HepG2 (cell line): ENCODE measurements at regions not wholly inside any gene's neighbourhood (a gene's known extent, or its start where the extent isn't known, plus 50 kb on each side); places are given as distances from the start of the nearest gene placed in this dataset.

Experiments
- ATAC-seq: fragments of 200-7000 bp; cut with Tn5 transposase; 3 replicates; pipeline ENCODE4 v1.9.1; 2020; ENCODE audit warnings: mild to moderate bottlenecking, moderate library complexity
- BruUV-seq: library from RNA; stranded (reverse); fragments of 400-500 nt; replicated peaks from 2 replicates; lab custom pipeline; 2021; lab: Mats Ljungman, UMichigan
- CTCF ChIA-PET: fragments of 300-600 bp; formaldehyde crosslinking; extraction: SDS; loops from one replicate; lab custom pipeline; 2021; ENCODE audit warnings: low total read pairs, inconsistent platforms, low intra/inter-chr PET ratio; lab: Yijun Ruan, JAX
- POLR2A ChIA-PET: fragments of 350-600 bp; sonication (Branson Sonifier 250); formaldehyde crosslinking; loops from one replicate; lab custom pipeline; 2020; ENCODE audit warnings: antibody characterized with exemption, inconsistent platforms; lab: Yijun Ruan, JAX
- DNase-seq: peaks from one replicate; pipeline ENCODE4 v3.0.0-alpha.2; 2015; ENCODE audit warnings: low spot score
- FAIRE-seq: peaks from 3 replicates; lab custom pipeline; 2011; peaks lifted over from hg19 to GRCh38; lab: Jason Lieb, UNC
- H2AFZ ChIP-seq: one replicate; pipeline ENCODE4 v1.6.1; 2011; ENCODE audit warnings: low read length, inconsistent platforms
- H3K27ac ChIP-seq: fragments of 300-600 bp; 3 replicates; pipeline ENCODE4 v1.8.0; 2011; ENCODE audit warnings: mixed run types, mild to moderate bottlenecking, mixed read lengths, low read length, inconsistent platforms; ENCODE audit not compliant: insufficient read depth; ENCODE audit errors: extremely low read length
- H3K27me3 ChIP-seq, 2 experiments: fragments of 200-600 bp in 1 of 2; 2 replicates in 1 of 2; 3 replicates in 1 of 2; pipeline versions ENCODE4 v1.6.0 to v1.8.0; 2011; ENCODE audit warnings: low read length in 2 of 2, mild to moderate bottlenecking in 2 of 2, moderate library complexity in 2 of 2, inconsistent platforms in 1 of 2; ENCODE audit not compliant: insufficient read depth in 2 of 2, control insufficient read depth in 1 of 2
- H3K36me3 ChIP-seq, 2 experiments: fragments of 200-600 bp in 1 of 2; replicated peaks in 1 of 2; 2 replicates in 1 of 2; 3 replicates in 1 of 2; pipeline versions ENCODE4 v1.5.1 to v1.8.0; 2011; ENCODE audit warnings: low read length in 2 of 2, inconsistent platforms in 1 of 2; ENCODE audit not compliant: insufficient read depth in 2 of 2, control insufficient read depth in 1 of 2
- H3K4me1 ChIP-seq: 2 replicates; pipeline ENCODE4 v1.5.1; 2012; ENCODE audit warnings: low read length, inconsistent platforms; ENCODE audit not compliant: insufficient read depth
- H3K4me2 ChIP-seq: 2 replicates; pipeline ENCODE4 v1.6.0; 2011; ENCODE audit warnings: low read depth, low read length, inconsistent platforms
- H3K4me3 ChIP-seq, 3 experiments: fragments of 200-600 bp in 1 of 3; sonication (generic), shearing (Covaris generic) in 1 of 3; replicated peaks in 1 of 3; 2 replicates each; pipeline ENCODE4 v1.5.1; 2011 to 2016; ENCODE audit warnings: low read length in 3 of 3, inconsistent platforms in 2 of 3, low read depth in 2 of 3, mild to moderate bottlenecking in 2 of 3, control low read depth in 1 of 3, mixed read lengths in 1 of 3; ENCODE audit not compliant: insufficient read depth in 1 of 3
- H3K79me2 ChIP-seq: one replicate; pipeline ENCODE4 v1.6.1; 2011; ENCODE audit warnings: low read length, inconsistent platforms; ENCODE audit not compliant: insufficient read depth
- H3K9ac ChIP-seq: 2 replicates; pipeline ENCODE4 v1.6.0; 2011; ENCODE audit warnings: mild to moderate bottlenecking, low read depth, low read length, inconsistent platforms; ENCODE audit not compliant: insufficient read depth
- H3K9me3 ChIP-seq: 2 replicates; pipeline ENCODE4 v1.5.1; 2012; ENCODE audit warnings: mild to moderate bottlenecking, low read length
- H4K20me1 ChIP-seq: 2 replicates; pipeline ENCODE4 v1.6.0; 2011; ENCODE audit warnings: inconsistent platforms, mild to moderate bottlenecking, low read length, moderate library complexity; ENCODE audit not compliant: insufficient read depth
- HNRNPUL1 ChIP-seq: fragments of 200-400 bp; formaldehyde crosslinking; IDR thresholded peaks from 2 replicates; pipeline ENCODE4 v1.6.1; 2017; ENCODE audit warnings: low read depth, mild to moderate bottlenecking, low read length, moderate library complexity
- KAT8 ChIP-seq: IDR thresholded peaks from 2 replicates; pipeline ENCODE4 v1.6.1; 2016; ENCODE audit warnings: missing genetic modification reagents, missing compliant biosample characterization
- ONECUT2 ChIP-seq: sonication (generic); formaldehyde crosslinking; IDR thresholded peaks from 2 replicates; pipeline ENCODE4 v1.4.0; 2020; ENCODE audit warnings: missing genetic modification reagents
- PHB2 ChIP-seq: fragments of 450-650 bp; IDR thresholded peaks from 2 replicates; pipeline ENCODE4 v1.6.1; 2018; ENCODE audit not compliant: partially characterized antibody
- TEF ChIP-seq: sonication (generic); formaldehyde crosslinking; IDR thresholded peaks from 2 replicates; pipeline ENCODE4 v1.5.0; 2020; ENCODE audit warnings: missing genetic modification reagents
- ZNF33B ChIP-seq: sonication (generic); formaldehyde crosslinking; IDR thresholded peaks from 2 replicates; pipeline ENCODE4 v1.5.1; 2020; ENCODE audit warnings: mild to moderate bottlenecking, missing genetic modification reagents
- ZNF530 ChIP-seq: sonication (generic); formaldehyde crosslinking; IDR thresholded peaks from 2 replicates; pipeline ENCODE4 v1.5.0; 2020; ENCODE audit warnings: low read depth, mild to moderate bottlenecking, missing genetic modification reagents
- ZNF556 ChIP-seq: sonication (generic); formaldehyde crosslinking; IDR thresholded peaks from 2 replicates; pipeline ENCODE4 v1.4.0; 2020; ENCODE audit warnings: mild to moderate bottlenecking, missing genetic modification reagents, borderline replicate concordance
- ZNF704 ChIP-seq: sonication (generic); formaldehyde crosslinking; IDR thresholded peaks from 2 replicates; pipeline ENCODE4 v1.8.1; 2023; ENCODE audit warnings: mild to moderate bottlenecking, inconsistent platforms, moderate library complexity, missing genetic modification reagents, borderline replicate concordance
- ZNF784 ChIP-seq: sonication (generic); formaldehyde crosslinking; IDR thresholded peaks from 2 replicates; pipeline ENCODE4 v1.5.1; 2020; ENCODE audit warnings: missing genetic modification reagents, mild to moderate bottlenecking, borderline replicate concordance
- WGBS: methylation state at CpG from one replicate; pipeline ENCODE4 v1.1.6; 2017; ENCODE audit warnings: low lambda C conversion rate; 5-methylcytosine and 5-hydroxymethylcytosine counted together
- in situ Hi-C: cut with HindIII; loops from 2 replicates; pipeline ENCODE4 v1.10.0; 2017; ENCODE audit warnings: low pct_unique_long_range_greater_than_20kb; ENCODE audit not compliant: extremely low pct_ligation_motif_present
- intact Hi-C: fragments of 100-400 bp; cut with micrococcal nuclease; formaldehyde crosslinking; loops from one replicate; pipeline ENCODE4 v1.10.0; 2022; ENCODE audit not compliant: unreplicated experiment
- TF ChIP-seq, protein P1 (sequence below): sonication (generic); formaldehyde crosslinking; IDR thresholded peaks from 2 replicates; pipeline ENCODE4 v1.5.0; 2020; ENCODE audit warnings: mild to moderate bottlenecking, missing genetic modification reagents, moderate library complexity

DNA sequence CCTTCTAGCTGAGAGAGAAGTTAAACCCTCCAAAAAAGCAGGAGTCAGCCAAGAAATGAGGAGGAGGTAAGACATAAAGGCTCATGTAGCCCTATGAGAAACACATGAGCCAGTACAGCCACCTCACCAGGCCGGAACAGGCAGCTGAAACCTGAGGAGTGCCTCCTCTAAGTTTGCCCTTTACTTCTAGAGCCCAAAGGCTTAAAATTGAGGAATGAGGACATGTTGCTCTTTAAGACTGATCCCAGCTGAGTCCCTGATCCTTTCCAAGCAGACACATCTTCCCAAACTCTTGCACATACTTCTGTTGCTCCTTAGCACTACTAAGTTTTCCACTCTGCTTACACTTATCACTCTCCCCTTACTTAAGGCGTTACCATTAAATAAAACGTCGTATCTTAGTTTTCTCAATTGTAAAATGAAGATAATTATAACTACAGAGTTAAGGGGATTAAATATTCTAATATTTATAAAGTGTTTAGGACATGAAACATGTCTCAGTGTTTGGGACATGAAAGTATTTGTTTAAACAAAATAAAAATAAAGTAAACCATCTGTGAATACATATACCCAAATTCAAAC is 124.0 kb downstream of the OGFRL1 start:
- H3K79me2 ChIP-seq, result no peaks in the 10 kb centered on the region
- no peaks in the 10 kb centered on the region for H3K27me3 ChIP-seq
- ChIA-PET CTCF (no interaction called here), POLR2A (no interaction called here)
- intact Hi-C loops, result no loop called here
- H3K27ac ChIP-seq, result no peak overlapping the region
- H4K20me1 ChIP-seq, result no peaks in the 10 kb centered on the region
- in situ Hi-C loops, result no loop called here
- no peak overlapping the region for H3K4me2 ChIP-seq
- DNase-seq, result no peak
- TF ChIP-seq ZNF704, result no peak
- no peak for TF ChIP-seq KAT8 (CRISPR knock-in tag)
- no peak for TF ChIP-seq HNRNPUL1
- TF ChIP-seq, protein P1, sequence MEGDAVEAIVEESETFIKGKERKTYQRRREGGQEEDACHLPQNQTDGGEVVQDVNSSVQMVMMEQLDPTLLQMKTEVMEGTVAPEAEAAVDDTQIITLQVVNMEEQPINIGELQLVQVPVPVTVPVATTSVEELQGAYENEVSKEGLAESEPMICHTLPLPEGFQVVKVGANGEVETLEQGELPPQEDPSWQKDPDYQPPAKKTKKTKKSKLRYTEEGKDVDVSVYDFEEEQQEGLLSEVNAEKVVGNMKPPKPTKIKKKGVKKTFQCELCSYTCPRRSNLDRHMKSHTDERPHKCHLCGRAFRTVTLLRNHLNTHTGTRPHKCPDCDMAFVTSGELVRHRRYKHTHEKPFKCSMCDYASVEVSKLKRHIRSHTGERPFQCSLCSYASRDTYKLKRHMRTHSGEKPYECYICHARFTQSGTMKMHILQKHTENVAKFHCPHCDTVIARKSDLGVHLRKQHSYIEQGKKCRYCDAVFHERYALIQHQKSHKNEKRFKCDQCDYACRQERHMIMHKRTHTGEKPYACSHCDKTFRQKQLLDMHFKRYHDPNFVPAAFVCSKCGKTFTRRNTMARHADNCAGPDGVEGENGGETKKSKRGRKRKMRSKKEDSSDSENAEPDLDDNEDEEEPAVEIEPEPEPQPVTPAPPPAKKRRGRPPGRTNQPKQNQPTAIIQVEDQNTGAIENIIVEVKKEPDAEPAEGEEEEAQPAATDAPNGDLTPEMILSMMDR (CRISPR knock-in tag), result no peak
- TF ChIP-seq TEF, result no peak
- TF ChIP-seq ZNF784 (CRISPR knock-in tag), result no peak
- TF ChIP-seq ONECUT2, result no peak
- no peak for TF ChIP-seq ZNF530 (CRISPR knock-in tag)
- TF ChIP-seq PHB2, result no peak
- TF ChIP-seq ZNF33B (CRISPR knock-in tag), result no peak
- no peak for TF ChIP-seq ZNF556 (CRISPR knock-in tag)
- H2AFZ ChIP-seq, result no peak overlapping the region
- no TSS peak for BruUV-seq
- FAIRE-seq, result no peak
- H3K9ac ChIP-seq, result no peak overlapping the region
- no peak for ATAC-seq
- H3K4me3 ChIP-seq, result no peak overlapping the region
- H3K36me3 ChIP-seq, result no peaks in the 10 kb centered on the region
- WGBS, result 50% methylated on average over 4 of the region's 4 CpGs
- H3K9me3 ChIP-seq, result no peaks in the 10 kb centered on the region
- H3K4me1 ChIP-seq, result no peaks in the 10 kb centered on the region
